ENCODE measurements at regions not wholly inside any gene's neighbourhood (a gene's known extent, or its start where the extent isn't known, plus 50 kb on each side); places are given as distances from the start of the nearest gene placed in this dataset.
A peak's percentile ranks its signal among the peaks of the same experiment; 100 is the strongest.

GRCh38 chr1:222886194-222886854, 71.5 kb downstream of the DISP1 start:
- no peak for TF ChIP-seq FOXM1 (IDR thresholded peaks at IDR 0.05; ENCODE audit: borderline replicate concordance, low read depth)
- TF ChIP-seq NFIC (IDR thresholded peaks at IDR 0.05), result peak; percentile 15; the same call in 1 of the 2 replicates

- TF ChIP-seq MAX (IDR thresholded peaks at IDR 0.05), result no peak
- no peak for TF ChIP-seq CEBPB (IDR thresholded peaks at IDR 0.05)
These were observed 72.1 kb downstream of the DISP1 start for GRCh38 chr1:222886878-222887351.

- TF ChIP-seq FOXM1 (IDR thresholded peaks at IDR 0.05; ENCODE audit: borderline replicate concordance, low read depth), result no peak
- no peak for TF ChIP-seq CEBPB (IDR thresholded peaks at IDR 0.05)
- TF ChIP-seq USF1 (IDR thresholded peaks at IDR 0.05), result no peak
These were observed 74.6 kb downstream of the DISP1 start for GRCh38 chr1:222889440-222889839.

GRCh38 chr1:222890716-222891115, 75.9 kb downstream of the DISP1 start:
- TF ChIP-seq USF1 (IDR thresholded peaks at IDR 0.05) (no peak), NFIC (IDR thresholded peaks at IDR 0.05) (no peak), TAF1 (IDR thresholded peaks at IDR 0.05; ENCODE audit: low read depth) (no peak), EGR1 (IDR thresholded peaks at IDR 0.05) (no peak), TEAD4 (IDR thresholded peaks at IDR 0.05) (no peak), YY1 (IDR thresholded peaks at IDR 0.05; ENCODE audit: low read depth) (no peak), RAD21 (IDR thresholded peaks at IDR 0.05; ENCODE audit: low read depth) (no peak), TCF12 (IDR thresholded peaks at IDR 0.05; ENCODE audit: low read depth) (no peak), MAX (IDR thresholded peaks at IDR 0.05) (no peak), FOXM1 (IDR thresholded peaks at IDR 0.05; ENCODE audit: borderline replicate concordance, low read depth) (no peak), CEBPB (IDR thresholded peaks at IDR 0.05) (no peak), ZBTB7A (IDR thresholded peaks at IDR 0.05; ENCODE audit: low read depth) (no peak)

- no peak for TF ChIP-seq TAF1 (IDR thresholded peaks at IDR 0.05; ENCODE audit: low read depth)
- TF ChIP-seq USF1 (IDR thresholded peaks at IDR 0.05), result no peak
- TF ChIP-seq EGR1 (IDR thresholded peaks at IDR 0.05), result no peak
- TF ChIP-seq YY1 (IDR thresholded peaks at IDR 0.05; ENCODE audit: low read depth), result no peak
These were observed 76.7 kb downstream of the DISP1 start for GRCh38 chr1:222891578-222891977.

GRCh38 chr1:222892137-222892769, 77.4 kb downstream of the DISP1 start:
- no peak for TF ChIP-seq FOXM1 (IDR thresholded peaks at IDR 0.05; ENCODE audit: borderline replicate concordance, low read depth)
- TF ChIP-seq RAD21 (IDR thresholded peaks at IDR 0.05; ENCODE audit: low read depth), result no peak

- no peak for TF ChIP-seq CREB1 (IDR thresholded peaks at IDR 0.05; ENCODE audit: low read depth)
- no peak for TF ChIP-seq EGR1 (IDR thresholded peaks at IDR 0.05)
- TF ChIP-seq RAD21 (IDR thresholded peaks at IDR 0.05; ENCODE audit: low read depth), result no peak
- TF ChIP-seq CEBPB (IDR thresholded peaks at IDR 0.05), result no peak
- TF ChIP-seq YY1 (IDR thresholded peaks at IDR 0.05; ENCODE audit: low read depth), result no peak
- TF ChIP-seq ZBTB7A (IDR thresholded peaks at IDR 0.05; ENCODE audit: low read depth), result no peak
- no peak for TF ChIP-seq MAX (IDR thresholded peaks at IDR 0.05)
- no peak for TF ChIP-seq REST (IDR thresholded peaks at IDR 0.05; ENCODE audit: low read depth)
- TF ChIP-seq TCF12 (IDR thresholded peaks at IDR 0.05; ENCODE audit: low read depth), result no peak
- no peak for TF ChIP-seq USF1 (IDR thresholded peaks at IDR 0.05)
- TF ChIP-seq TEAD4 (IDR thresholded peaks at IDR 0.05), result no peak
- TF ChIP-seq EP300 (IDR thresholded peaks at IDR 0.05; ENCODE audit: borderline replicate concordance), result no peak
- no peak for TF ChIP-seq NFIC (IDR thresholded peaks at IDR 0.05)
- TF ChIP-seq TAF1 (IDR thresholded peaks at IDR 0.05; ENCODE audit: low read depth), result no peak
- no peak for TF ChIP-seq FOXM1 (IDR thresholded peaks at IDR 0.05; ENCODE audit: borderline replicate concordance, low read depth)
These were observed 78.4 kb downstream of the DISP1 start for GRCh38 chr1:222893255-222893654.
